ENCODE measurements at regions not wholly inside any gene's neighbourhood (a gene's known extent, or its start where the extent isn't known, plus 50 kb on each side); places are given as distances from the start of the nearest gene placed in this dataset.

GRCh38 chr22:48247829-48248228, 1485.4 kb downstream of the TBC1D22A start:
- Histone ChIP-seq H3K9ac (ENCODE audit: low read depth in 1 of 2, low read length in 2 of 2) (no peak overlapping the region), H3K4me1 (ENCODE audit: control insufficient read depth in 2 of 2, insufficient read depth in 2 of 2, low read length in 2 of 2) (no peaks in the 10 kb centered on the region), H3K27me3 (ENCODE audit: control insufficient read depth in 2 of 2, insufficient read depth in 2 of 2, low read length in 2 of 2) (no peaks in the 10 kb centered on the region), H3K9me3 (ENCODE audit: control insufficient read depth in 2 of 2, low read length in 2 of 2) (no peaks in the 10 kb centered on the region), H3K4me3 (ENCODE audit: low read length in 2 of 2) (no peak overlapping the region), H3K36me3 (ENCODE audit: control insufficient read depth in 2 of 2, insufficient read depth in 2 of 2, low read length in 2 of 2) (no peaks in the 10 kb centered on the region), H3K27ac (ENCODE audit: low read depth in 2 of 2, low read length in 2 of 2) (no peak overlapping the region)

DNA sequence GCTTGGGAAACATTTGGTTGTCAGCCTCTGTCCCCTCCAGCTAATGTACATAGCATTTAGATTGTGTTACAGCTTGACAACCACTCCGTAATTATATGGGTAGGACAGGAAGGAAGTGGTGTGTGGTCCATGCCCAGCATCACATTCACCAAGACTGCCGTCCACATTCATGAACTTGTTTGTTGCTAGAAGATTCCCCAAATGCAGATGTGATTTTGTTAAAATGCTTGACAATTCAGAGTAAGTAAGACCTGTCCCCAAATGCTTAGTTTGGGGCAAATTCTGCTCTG, 1482.7 kb downstream of the TBC1D22A start:
- no peaks in the 10 kb centered on the region for H3K9me3 ChIP-seq (ENCODE audit: control insufficient read depth in 2 of 2, low read length in 2 of 2)
- no peak overlapping the region for H3K27ac ChIP-seq (ENCODE audit: low read depth in 2 of 2, low read length in 2 of 2)
- no peak overlapping the region for H3K9ac ChIP-seq (ENCODE audit: low read depth in 1 of 2, low read length in 2 of 2)
- no peaks in the 10 kb centered on the region for H3K36me3 ChIP-seq (ENCODE audit: control insufficient read depth in 2 of 2, insufficient read depth in 2 of 2, low read length in 2 of 2)
- H3K4me1 ChIP-seq (ENCODE audit: control insufficient read depth in 2 of 2, insufficient read depth in 2 of 2, low read length in 2 of 2): no peaks in the 10 kb centered on the region
- no peak overlapping the region for H3K4me3 ChIP-seq (ENCODE audit: low read length in 2 of 2)
- no peaks in the 10 kb centered on the region for H3K27me3 ChIP-seq (ENCODE audit: control insufficient read depth in 2 of 2, insufficient read depth in 2 of 2, low read length in 2 of 2)

GRCh38 chr22:48244388-48245195, 1482.1 kb downstream of the TBC1D22A start:
- Histone ChIP-seq H3K9ac (ENCODE audit: low read depth in 1 of 2, low read length in 2 of 2) (no peak overlapping the region), H3K27ac (ENCODE audit: low read depth in 2 of 2, low read length in 2 of 2) (no peak overlapping the region), H3K9me3 (ENCODE audit: control insufficient read depth in 2 of 2, low read length in 2 of 2) (no peaks in the 10 kb centered on the region), H3K4me3 (ENCODE audit: low read length in 2 of 2) (no peak overlapping the region), H3K27me3 (ENCODE audit: control insufficient read depth in 2 of 2, insufficient read depth in 2 of 2, low read length in 2 of 2) (no peaks in the 10 kb centered on the region), H3K4me1 (ENCODE audit: control insufficient read depth in 2 of 2, insufficient read depth in 2 of 2, low read length in 2 of 2) (no peaks in the 10 kb centered on the region), H3K36me3 (ENCODE audit: control insufficient read depth in 2 of 2, insufficient read depth in 2 of 2, low read length in 2 of 2) (no peaks in the 10 kb centered on the region)

DNA sequence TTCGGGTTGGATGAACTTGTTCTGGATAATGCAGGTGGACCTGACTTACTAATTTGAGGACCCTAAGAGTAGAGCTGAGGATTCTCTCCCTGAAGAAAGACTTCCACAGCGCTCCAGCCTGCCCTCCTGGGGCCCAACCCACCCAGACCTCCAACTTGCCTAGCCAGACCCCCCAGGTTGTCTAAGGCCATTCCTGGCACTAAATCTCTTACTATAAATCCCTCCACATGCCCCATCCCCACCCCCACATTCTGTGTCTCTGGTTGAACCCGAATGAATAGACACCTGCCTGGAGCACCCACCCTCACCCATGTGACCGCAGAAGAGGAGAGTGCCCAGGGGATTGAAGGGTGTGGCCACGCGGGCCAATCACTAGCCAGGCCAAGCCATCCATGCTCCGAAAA, 1480.0 kb downstream of the TBC1D22A start:
- H3K36me3 ChIP-seq (ENCODE audit: control insufficient read depth in 2 of 2, insufficient read depth in 2 of 2, low read length in 2 of 2): no peaks in the 10 kb centered on the region

GRCh38 chr22:48241658-48242057, 1479.2 kb downstream of the TBC1D22A start:
- no peak overlapping the region for H3K9ac ChIP-seq (ENCODE audit: low read depth in 1 of 2, low read length in 2 of 2)
- H3K4me3 ChIP-seq (ENCODE audit: low read length in 2 of 2): no peak overlapping the region
- H3K27ac ChIP-seq (ENCODE audit: low read depth in 2 of 2, low read length in 2 of 2): no peak overlapping the region
- no peaks in the 10 kb centered on the region for H3K4me1 ChIP-seq (ENCODE audit: control insufficient read depth in 2 of 2, insufficient read depth in 2 of 2, low read length in 2 of 2)
- H3K36me3 ChIP-seq (ENCODE audit: control insufficient read depth in 2 of 2, insufficient read depth in 2 of 2, low read length in 2 of 2): no peaks in the 10 kb centered on the region
- no peaks in the 10 kb centered on the region for H3K9me3 ChIP-seq (ENCODE audit: control insufficient read depth in 2 of 2, low read length in 2 of 2)
- H3K27me3 ChIP-seq (ENCODE audit: control insufficient read depth in 2 of 2, insufficient read depth in 2 of 2, low read length in 2 of 2): no peaks in the 10 kb centered on the region

More for the DNA sequence above, 1480.0 kb downstream of the TBC1D22A start:
- H3K27ac ChIP-seq (ENCODE audit: low read depth in 2 of 2, low read length in 2 of 2): no peak overlapping the region
- H3K9me3 ChIP-seq (ENCODE audit: control insufficient read depth in 2 of 2, low read length in 2 of 2): no peaks in the 10 kb centered on the region
- no peaks in the 10 kb centered on the region for H3K4me1 ChIP-seq (ENCODE audit: control insufficient read depth in 2 of 2, insufficient read depth in 2 of 2, low read length in 2 of 2)
- no peak overlapping the region for H3K9ac ChIP-seq (ENCODE audit: low read depth in 1 of 2, low read length in 2 of 2)
- no peak overlapping the region for H3K4me3 ChIP-seq (ENCODE audit: low read length in 2 of 2)
- no peaks in the 10 kb centered on the region for H3K27me3 ChIP-seq (ENCODE audit: control insufficient read depth in 2 of 2, insufficient read depth in 2 of 2, low read length in 2 of 2)

- H3K4me3 ChIP-seq (ENCODE audit: low read length in 2 of 2): no peak overlapping the region
- no peak overlapping the region for H3K27ac ChIP-seq (ENCODE audit: low read depth in 2 of 2, low read length in 2 of 2)
- H3K27me3 ChIP-seq (ENCODE audit: control insufficient read depth in 2 of 2, insufficient read depth in 2 of 2, low read length in 2 of 2): no peaks in the 10 kb centered on the region
- H3K36me3 ChIP-seq (ENCODE audit: control insufficient read depth in 2 of 2, insufficient read depth in 2 of 2, low read length in 2 of 2): no peaks in the 10 kb centered on the region
- H3K9ac ChIP-seq (ENCODE audit: low read depth in 1 of 2, low read length in 2 of 2): no peak overlapping the region
- H3K4me1 ChIP-seq (ENCODE audit: control insufficient read depth in 2 of 2, insufficient read depth in 2 of 2, low read length in 2 of 2): no peaks in the 10 kb centered on the region
- no peaks in the 10 kb centered on the region for H3K9me3 ChIP-seq (ENCODE audit: control insufficient read depth in 2 of 2, low read length in 2 of 2)
These were observed 1478.4 kb downstream of the TBC1D22A start for GRCh38 chr22:48240935-48241230.

- Histone ChIP-seq H3K9me3 (ENCODE audit: control insufficient read depth in 2 of 2, low read length in 2 of 2) (no peaks in the 10 kb centered on the region), H3K4me3 (ENCODE audit: low read length in 2 of 2) (no peak overlapping the region), H3K4me1 (ENCODE audit: control insufficient read depth in 2 of 2, insufficient read depth in 2 of 2, low read length in 2 of 2) (no peaks in the 10 kb centered on the region), H3K9ac (ENCODE audit: low read depth in 1 of 2, low read length in 2 of 2) (no peak overlapping the region), H3K36me3 (ENCODE audit: control insufficient read depth in 2 of 2, insufficient read depth in 2 of 2, low read length in 2 of 2) (no peaks in the 10 kb centered on the region), H3K27ac (ENCODE audit: low read depth in 2 of 2, low read length in 2 of 2) (no peak overlapping the region), H3K27me3 (ENCODE audit: control insufficient read depth in 2 of 2, insufficient read depth in 2 of 2, low read length in 2 of 2) (no peaks in the 10 kb centered on the region)
These were observed 1477.9 kb downstream of the TBC1D22A start for GRCh38 chr22:48240148-48240934.

DNA sequence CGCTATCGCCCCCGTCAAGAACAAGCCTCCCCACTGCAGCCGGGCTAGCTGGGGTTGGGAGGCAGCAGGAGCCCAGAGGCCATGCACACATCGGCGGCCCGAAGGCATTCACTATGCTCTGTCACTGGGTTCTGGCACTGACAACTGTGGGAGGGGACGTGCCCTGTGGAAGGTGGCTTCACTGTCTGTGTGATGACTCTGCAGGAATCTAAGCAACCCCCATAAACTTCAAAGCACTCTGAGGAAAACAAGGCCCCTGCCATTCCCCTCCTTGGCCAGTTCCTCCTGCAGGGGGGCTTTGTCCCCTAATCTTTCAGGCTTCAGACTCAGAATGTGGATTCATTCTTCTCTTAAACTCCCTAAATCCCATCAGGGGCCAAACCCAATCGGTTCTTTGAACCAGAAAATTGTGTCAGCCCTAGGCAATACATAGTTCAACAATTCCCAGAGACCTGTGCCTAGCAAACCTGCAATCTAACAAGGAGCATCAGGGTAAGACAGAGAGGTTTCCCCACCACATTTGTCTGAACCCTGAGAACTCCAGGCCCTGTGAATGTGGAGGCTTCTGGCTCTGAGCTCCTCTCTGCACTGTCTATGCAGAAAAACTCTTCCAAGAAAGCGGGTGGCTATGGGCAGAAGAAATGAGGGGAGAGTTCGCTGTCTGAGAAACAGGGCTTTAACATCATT, 1477.2 kb downstream of the TBC1D22A start:
- no peaks in the 10 kb centered on the region for H3K9me3 ChIP-seq (ENCODE audit: control insufficient read depth in 2 of 2, low read length in 2 of 2)
- H3K9ac ChIP-seq (ENCODE audit: low read depth in 1 of 2, low read length in 2 of 2): no peak overlapping the region
- H3K27me3 ChIP-seq (ENCODE audit: control insufficient read depth in 2 of 2, insufficient read depth in 2 of 2, low read length in 2 of 2): no peaks in the 10 kb centered on the region

DNA sequence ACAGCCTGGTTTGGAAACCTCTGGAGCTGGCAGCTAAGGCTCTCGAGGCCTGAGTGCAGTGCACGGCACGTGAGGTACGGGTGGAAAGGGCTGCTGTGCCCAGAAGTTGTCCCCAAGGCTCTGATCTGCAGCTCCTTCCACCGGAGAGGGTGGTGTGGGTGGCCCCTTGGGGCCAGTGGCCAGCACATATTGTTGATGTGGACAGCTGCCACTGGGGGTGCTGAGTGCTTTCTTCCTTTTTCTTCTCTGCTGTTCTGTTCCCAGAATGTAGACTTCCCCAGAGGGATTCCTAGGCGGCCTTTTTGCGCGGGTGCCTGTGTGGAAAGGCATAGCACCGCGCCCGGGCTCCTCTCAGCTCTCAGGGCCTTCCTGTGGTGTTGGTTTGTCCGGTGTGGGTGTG, 1476.5 kb downstream of the TBC1D22A start:
- Histone ChIP-seq H3K9ac (ENCODE audit: low read depth in 1 of 2, low read length in 2 of 2) (no peak overlapping the region), H3K27me3 (ENCODE audit: control insufficient read depth in 2 of 2, insufficient read depth in 2 of 2, low read length in 2 of 2) (no peaks in the 10 kb centered on the region), H3K4me1 (ENCODE audit: control insufficient read depth in 2 of 2, insufficient read depth in 2 of 2, low read length in 2 of 2) (no peaks in the 10 kb centered on the region), H3K4me3 (ENCODE audit: low read length in 2 of 2) (no peak overlapping the region), H3K36me3 (ENCODE audit: control insufficient read depth in 2 of 2, insufficient read depth in 2 of 2, low read length in 2 of 2) (no peaks in the 10 kb centered on the region), H3K9me3 (ENCODE audit: control insufficient read depth in 2 of 2, low read length in 2 of 2) (peaks cover 0 to 3% of the 10 kb centered on the region in 2 donors), H3K27ac (ENCODE audit: low read depth in 2 of 2, low read length in 2 of 2) (no peak overlapping the region)

More for the DNA sequence above, 1477.2 kb downstream of the TBC1D22A start:
- Histone ChIP-seq H3K4me1 (ENCODE audit: control insufficient read depth in 2 of 2, insufficient read depth in 2 of 2, low read length in 2 of 2) (no peaks in the 10 kb centered on the region), H3K27ac (ENCODE audit: low read depth in 2 of 2, low read length in 2 of 2) (no peak overlapping the region), H3K4me3 (ENCODE audit: low read length in 2 of 2) (no peak overlapping the region), H3K36me3 (ENCODE audit: control insufficient read depth in 2 of 2, insufficient read depth in 2 of 2, low read length in 2 of 2) (no peaks in the 10 kb centered on the region)

GRCh38 chr22:48238284-48238915, 1476.0 kb downstream of the TBC1D22A start:
- H3K4me3 ChIP-seq (ENCODE audit: low read length in 2 of 2): no peak overlapping the region
- H3K9me3 ChIP-seq (ENCODE audit: control insufficient read depth in 2 of 2, low read length in 2 of 2): peaks cover 0 to 4% of the 10 kb centered on the region in 2 donors
- no peaks in the 10 kb centered on the region for H3K36me3 ChIP-seq (ENCODE audit: control insufficient read depth in 2 of 2, insufficient read depth in 2 of 2, low read length in 2 of 2)
- no peaks in the 10 kb centered on the region for H3K27me3 ChIP-seq (ENCODE audit: control insufficient read depth in 2 of 2, insufficient read depth in 2 of 2, low read length in 2 of 2)
- no peak overlapping the region for H3K9ac ChIP-seq (ENCODE audit: low read depth in 1 of 2, low read length in 2 of 2)
- no peak overlapping the region for H3K27ac ChIP-seq (ENCODE audit: low read depth in 2 of 2, low read length in 2 of 2)
- H3K4me1 ChIP-seq (ENCODE audit: control insufficient read depth in 2 of 2, insufficient read depth in 2 of 2, low read length in 2 of 2): no peaks in the 10 kb centered on the region
